Left lung (tissue), 4 donors: ENCODE measurements at regions not wholly inside any gene's neighbourhood (a gene's known extent, or its start where the extent isn't known, plus 50 kb on each side); places are given as distances from the start of the nearest gene placed in this dataset.

Experiments
- ATAC-seq: fragments of 200-7000 bp; cut with Tn5 transposase; one replicate; pipeline ENCODE4 v1.9.1; 2020; ENCODE audit warnings: moderate library complexity
- DNase-seq, 4 donors: peaks; one replicate each; pipeline ENCODE4 v3.0.0-alpha.2; 2013 to 2020
- H3K27ac ChIP-seq, 2 donors: fragments of 200-600 bp; sonication (generic) in 1 of 2; one replicate each; pipeline versions ENCODE4 v1.5.0 to v1.8.0; 2020 to 2021
- H3K27me3 ChIP-seq, 2 donors: fragments of 200-600 bp; sonication (generic) in 1 of 2; one replicate each; pipeline versions ENCODE4 v1.5.0 to v1.8.0; 2020 to 2021
- H3K36me3 ChIP-seq, 2 donors: fragments of 200-600 bp; sonication (generic) in 1 of 2; one replicate each; pipeline versions ENCODE4 v1.5.0 to v1.8.0; 2020 to 2021
- H3K4me1 ChIP-seq, 2 donors: fragments of 200-600 bp; one replicate each; pipeline ENCODE4 v1.8.0; 2021
- H3K4me3 ChIP-seq, 2 donors: fragments of 200-600 bp; sonication (generic) in 1 of 2; one replicate each; pipeline versions ENCODE4 v1.5.0 to v1.8.0; 2020 to 2021; ENCODE audit warnings: mild to moderate bottlenecking in 1 of 2
- H3K9me3 ChIP-seq, 2 donors: fragments of 200-600 bp; sonication (generic) in 1 of 2; one replicate each; pipeline versions ENCODE4 v1.5.0 to v1.8.0; 2020 to 2021
- intact Hi-C, 2 donors: fragments of 100-400 bp; cut with DNase I; formaldehyde crosslinking; loops; one replicate each; pipeline versions ENCODE4 v1.11.2 to v1.14.2; 2022
- TF ChIP-seq, protein P1 (sequence below), 2 donors: fragments of 200-600 bp; sonication (generic) in 1 of 2; IDR thresholded peaks; one replicate each; pipeline versions ENCODE4 v1.5.0 to v1.8.0; 2021; ENCODE audit warnings: antibody characterized with exemption in 2 of 2
- donor health status: DM: no; HTN: yes; CAD: no.
- donor health status: DM: no; HTN: no; CAD: no.

DNA sequence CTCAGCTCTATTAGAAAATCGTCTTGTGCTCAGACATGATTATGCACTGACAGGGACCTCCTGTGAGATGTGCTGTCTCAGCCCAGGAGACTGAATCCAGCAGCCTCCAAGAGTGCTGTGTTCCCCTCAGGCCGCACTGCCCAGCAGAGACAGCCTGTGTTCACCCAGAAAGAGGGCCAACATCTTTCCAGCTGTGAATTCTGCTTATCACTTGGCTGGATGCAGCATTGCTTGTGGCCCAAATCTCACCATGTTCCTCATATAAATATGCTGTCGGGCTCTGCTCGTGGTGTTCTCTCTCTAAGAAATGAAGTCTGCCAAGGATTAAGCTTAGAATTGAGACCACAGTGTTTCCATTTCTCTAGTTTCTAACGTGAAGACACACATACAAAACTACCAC, 983.0 kb upstream of the WWC1 start:
- Histone ChIP-seq H3K27me3 (no peaks in the 10 kb centered on the region), H3K4me3 (no peak overlapping the region), H3K4me1 (no peaks in the 10 kb centered on the region), H3K9me3 (no peaks in the 10 kb centered on the region), H3K36me3 (no peaks in the 10 kb centered on the region), H3K27ac (no peak overlapping the region)
- TF ChIP-seq, protein P1, sequence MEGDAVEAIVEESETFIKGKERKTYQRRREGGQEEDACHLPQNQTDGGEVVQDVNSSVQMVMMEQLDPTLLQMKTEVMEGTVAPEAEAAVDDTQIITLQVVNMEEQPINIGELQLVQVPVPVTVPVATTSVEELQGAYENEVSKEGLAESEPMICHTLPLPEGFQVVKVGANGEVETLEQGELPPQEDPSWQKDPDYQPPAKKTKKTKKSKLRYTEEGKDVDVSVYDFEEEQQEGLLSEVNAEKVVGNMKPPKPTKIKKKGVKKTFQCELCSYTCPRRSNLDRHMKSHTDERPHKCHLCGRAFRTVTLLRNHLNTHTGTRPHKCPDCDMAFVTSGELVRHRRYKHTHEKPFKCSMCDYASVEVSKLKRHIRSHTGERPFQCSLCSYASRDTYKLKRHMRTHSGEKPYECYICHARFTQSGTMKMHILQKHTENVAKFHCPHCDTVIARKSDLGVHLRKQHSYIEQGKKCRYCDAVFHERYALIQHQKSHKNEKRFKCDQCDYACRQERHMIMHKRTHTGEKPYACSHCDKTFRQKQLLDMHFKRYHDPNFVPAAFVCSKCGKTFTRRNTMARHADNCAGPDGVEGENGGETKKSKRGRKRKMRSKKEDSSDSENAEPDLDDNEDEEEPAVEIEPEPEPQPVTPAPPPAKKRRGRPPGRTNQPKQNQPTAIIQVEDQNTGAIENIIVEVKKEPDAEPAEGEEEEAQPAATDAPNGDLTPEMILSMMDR (IDR thresholded peaks at IDR 0.05): no peak
- peak in 1 of 4 donors; percentile 9 for DNase-seq
- intact Hi-C loops: no loop called here
- no peak for ATAC-seq

DNA sequence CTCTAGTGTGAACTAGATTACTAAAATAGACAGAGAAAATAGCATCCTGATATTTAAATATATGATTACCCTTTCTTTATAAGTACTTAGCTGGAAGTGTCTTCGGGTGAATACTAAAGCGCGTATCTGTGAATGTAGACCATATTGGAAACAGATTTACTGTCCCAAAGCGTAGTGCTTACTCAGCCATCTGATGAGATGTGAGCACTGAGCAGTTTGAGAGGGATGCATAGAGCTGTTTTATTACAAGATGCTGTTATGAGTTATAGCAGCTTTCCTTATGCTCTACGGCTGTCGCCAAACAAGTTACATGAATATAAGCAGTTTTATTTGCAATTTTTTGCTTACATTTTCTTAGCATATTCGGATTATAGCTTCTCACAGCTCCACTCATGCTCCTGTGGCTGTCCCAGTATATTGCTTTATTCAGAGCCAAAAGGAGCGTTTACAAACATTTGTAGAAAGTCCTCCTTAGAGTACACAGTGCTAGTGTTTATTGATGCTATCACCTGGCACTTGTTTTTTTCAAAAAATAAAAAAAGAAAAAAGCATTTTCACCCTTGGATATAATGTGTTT, 981.4 kb upstream of the WWC1 start:
- Histone ChIP-seq H3K27me3 (no peaks in the 10 kb centered on the region), H3K27ac (no peak overlapping the region), H3K9me3 (no peaks in the 10 kb centered on the region), H3K36me3 (no peaks in the 10 kb centered on the region), H3K4me1 (no peaks in the 10 kb centered on the region), H3K4me3 (no peak overlapping the region)
- ATAC-seq: no peak
- TF ChIP-seq, protein P1 (IDR thresholded peaks at IDR 0.05): no peak
- intact Hi-C loops: no loop called here
- no peak for DNase-seq

DNA sequence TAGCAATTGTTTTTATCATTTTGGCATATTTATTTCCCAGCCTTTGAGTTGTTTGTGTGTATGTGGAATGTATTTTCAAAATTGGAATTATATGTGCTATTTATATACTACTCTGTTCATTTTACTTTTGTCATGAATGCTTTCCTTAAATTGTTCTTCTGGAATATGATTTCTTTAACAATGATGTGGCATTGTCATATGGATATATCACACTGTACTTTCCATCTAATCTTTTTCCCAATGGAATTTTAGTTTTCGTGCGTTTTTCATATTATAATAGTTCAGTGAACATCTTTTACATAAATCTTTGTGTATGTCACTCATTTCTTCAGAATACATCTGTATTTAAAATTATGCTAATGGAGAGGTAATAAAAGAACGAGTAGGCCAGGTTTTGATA, 980.1 kb upstream of the WWC1 start:
- intact Hi-C loops: no loop called here
- TF ChIP-seq, protein P1 (IDR thresholded peaks at IDR 0.05): no peak
- DNase-seq: no peak
- no peaks in the 10 kb centered on the region for H3K36me3 ChIP-seq
- no peaks in the 10 kb centered on the region for H3K27me3 ChIP-seq
- no peaks in the 10 kb centered on the region for H3K4me1 ChIP-seq
- H3K27ac ChIP-seq: no peak overlapping the region
- no peaks in the 10 kb centered on the region for H3K9me3 ChIP-seq
- no peak overlapping the region for H3K4me3 ChIP-seq
- ATAC-seq: no peak

DNA sequence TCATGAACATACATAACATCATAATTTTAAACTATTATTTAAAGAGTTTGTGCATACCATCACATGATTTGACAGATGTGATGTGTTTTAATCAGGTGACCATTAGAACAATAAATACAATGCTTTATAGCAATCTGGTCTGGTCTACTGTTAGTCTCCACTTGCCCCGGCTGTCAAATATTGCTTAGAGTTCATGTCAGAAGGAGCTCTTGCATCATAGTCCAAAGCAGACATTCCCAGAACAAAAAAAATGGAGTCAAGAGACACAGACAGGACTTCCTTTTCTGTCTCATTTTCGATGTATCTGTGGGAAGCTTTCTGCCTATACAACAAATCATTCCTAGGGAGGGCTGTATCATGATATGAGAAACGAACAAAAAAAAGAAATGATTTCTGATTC, 979.2 kb upstream of the WWC1 start:
- H3K4me1 ChIP-seq: no peaks in the 10 kb centered on the region
- no peak for DNase-seq
- ATAC-seq: no peak
- H3K36me3 ChIP-seq: no peaks in the 10 kb centered on the region
- H3K27ac ChIP-seq: no peak overlapping the region
- no peaks in the 10 kb centered on the region for H3K27me3 ChIP-seq
- intact Hi-C loops: no loop called here
- no peaks in the 10 kb centered on the region for H3K9me3 ChIP-seq
- H3K4me3 ChIP-seq: no peak overlapping the region
- TF ChIP-seq, protein P1 (IDR thresholded peaks at IDR 0.05): no peak

DNA sequence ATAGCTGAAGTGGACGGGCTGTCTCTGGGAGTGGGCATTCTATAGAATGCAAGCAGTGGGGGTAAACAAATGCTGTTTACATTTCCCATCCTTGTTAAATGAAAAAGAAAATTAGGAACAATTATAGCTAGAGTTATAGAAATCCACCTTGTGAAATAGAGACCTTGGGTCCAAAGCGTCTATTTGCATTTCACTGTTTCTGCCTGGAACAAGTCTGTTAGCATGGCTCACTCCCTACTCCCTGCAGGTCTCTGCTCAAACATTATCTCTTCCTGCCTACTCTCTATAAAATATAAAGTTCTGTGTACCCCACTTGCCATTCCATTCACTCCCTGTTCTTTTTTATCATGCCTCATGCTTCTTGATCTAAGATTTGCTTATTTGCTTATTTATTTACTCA, 975.7 kb upstream of the WWC1 start:
- no peak for DNase-seq
- Histone ChIP-seq H3K4me1 (no peaks in the 10 kb centered on the region), H3K27me3 (no peaks in the 10 kb centered on the region), H3K4me3 (no peak overlapping the region), H3K27ac (no peak overlapping the region), H3K9me3 (no peaks in the 10 kb centered on the region), H3K36me3 (no peaks in the 10 kb centered on the region)
- ATAC-seq: no peak
- intact Hi-C loops: no loop called here
- TF ChIP-seq, protein P1 (IDR thresholded peaks at IDR 0.05): no peak
